Endothelial cell of umbilical vein (primary cell): ENCODE measurements at regions not wholly inside any gene's neighbourhood (a gene's known extent, or its start where the extent isn't known, plus 50 kb on each side); places are given as distances from the start of the nearest gene placed in this dataset.

Experiments used
- BruUV-seq: library from RNA; stranded (reverse); fragments of 400-500 nt; replicated peaks from 2 replicates; lab custom pipeline; 2021; lab: Mats Ljungman, UMichigan
- CTCF ChIA-PET: fragments of 300-600, 350-600 bp; sonication (Branson Sonifier 250); formaldehyde crosslinking; loops from one replicate; lab custom pipeline; 2021; ENCODE audit warnings: antibody characterized with exemption, inconsistent platforms; lab: Charles Lee
- POLR2A ChIA-PET: fragments of 300-600, 350-600 bp; sonication (Branson Sonifier 250); formaldehyde crosslinking; loops from one replicate; lab custom pipeline; 2021; ENCODE audit warnings: antibody characterized with exemption, inconsistent platforms; lab: Charles Lee
- DNase-seq: peaks from one replicate; pipeline ENCODE4 v3.0.0-alpha.2; 2011; ENCODE audit warnings: low read depth, low spot score
- FAIRE-seq: peaks from 2 replicates; lab custom pipeline; 2011; peaks lifted over from hg19 to GRCh38; lab: Jason Lieb, UNC
- H2AFZ ChIP-seq: 2 replicates; pipeline ENCODE4 v1.6.0; 2012; ENCODE audit warnings: low read depth, low read length, control low read depth, inconsistent platforms
- H3K27ac ChIP-seq: 2 replicates; pipeline ENCODE4 v1.5.1; 2011; ENCODE audit warnings: low read depth, mild to moderate bottlenecking, control low read depth, low read length, moderate library complexity; ENCODE audit not compliant: insufficient read depth
- H3K27me3 ChIP-seq, 2 experiments: 2 replicates each; pipeline versions ENCODE4 v1.6.0 to v1.6.1; 2011; ENCODE audit warnings: low read length in 2 of 2, mixed read lengths in 1 of 2; ENCODE audit not compliant: control insufficient read depth in 2 of 2, insufficient read depth in 2 of 2
- H3K36me3 ChIP-seq, 2 experiments: 2 replicates in 1 of 2; 3 replicates in 1 of 2; pipeline ENCODE4 v1.5.1; 2011; ENCODE audit warnings: low read length in 2 of 2, mild to moderate bottlenecking in 1 of 2, moderate library complexity in 1 of 2; ENCODE audit not compliant: control insufficient read depth in 2 of 2, insufficient read depth in 2 of 2; ENCODE audit errors: extremely low read depth in 1 of 2
- H3K4me1 ChIP-seq: 3 replicates; pipeline ENCODE4 v1.5.1; 2011; ENCODE audit warnings: mild to moderate bottlenecking, low read length; ENCODE audit not compliant: control insufficient read depth, insufficient read depth; ENCODE audit errors: extremely low read depth
- H3K4me2 ChIP-seq: 2 replicates; pipeline ENCODE4 v1.6.1; 2011; ENCODE audit warnings: low read length, control low read depth, mixed read lengths; ENCODE audit not compliant: insufficient read depth
- H3K4me3 ChIP-seq, 3 experiments: fragments of 200-600 bp in 1 of 3; sonication (generic), shearing (Covaris generic) in 1 of 3; replicated peaks in 1 of 3; 2 replicates each; pipeline ENCODE4 v1.5.1; 2011 to 2016; ENCODE audit warnings: control low read depth in 3 of 3, low read length in 3 of 3, mild to moderate bottlenecking in 2 of 3, inconsistent platforms in 1 of 3, low read depth in 1 of 3, moderate library complexity in 1 of 3; ENCODE audit not compliant: insufficient read depth in 1 of 3
- H3K79me2 ChIP-seq: 2 replicates; pipeline ENCODE4 v1.6.0; 2012; ENCODE audit warnings: low read length, inconsistent platforms; ENCODE audit not compliant: control insufficient read depth, insufficient read depth
- H3K9ac ChIP-seq: replicated peaks from 2 replicates; pipeline ENCODE3; 2011; ENCODE audit warnings: low read length, control low read depth; ENCODE audit not compliant: insufficient read depth; ENCODE audit errors: extremely low read depth
- H3K9me1 ChIP-seq: replicated peaks from 3 replicates; pipeline ENCODE4 v1.6.0; 2011; ENCODE audit warnings: mild to moderate bottlenecking, low read length; ENCODE audit not compliant: control insufficient read depth, insufficient read depth; ENCODE audit errors: extremely low read depth
- H3K9me3 ChIP-seq: replicated peaks from 2 replicates; pipeline ENCODE4 v1.5.1; 2012; ENCODE audit warnings: low read length, inconsistent platforms; ENCODE audit not compliant: control insufficient read depth, insufficient read depth
- H4K20me1 ChIP-seq: replicated peaks from 2 replicates; pipeline ENCODE3; 2011; ENCODE audit warnings: mild to moderate bottlenecking, low read length; ENCODE audit not compliant: control insufficient read depth, insufficient read depth; ENCODE audit errors: extremely low read depth
- CTCF ChIP-seq, 2 donors: IDR thresholded peaks; 1 replicate in 1 of 2; 2 replicates in 1 of 2; pipeline ENCODE4 v1.5.1; 2011; ENCODE audit warnings: low read length in 2 of 2, mild to moderate bottlenecking in 2 of 2, moderate library complexity in 2 of 2, control low read depth in 1 of 2, inconsistent platforms in 1 of 2, low read depth in 1 of 2; ENCODE audit not compliant: insufficient read depth in 1 of 2; ENCODE audit errors: extremely low read depth in 1 of 2
- EZH2 ChIP-seq: IDR thresholded peaks from 2 replicates; pipeline ENCODE4 v1.6.1; 2012; ENCODE audit warnings: borderline replicate concordance, low read depth, mild to moderate bottlenecking, moderate library complexity, low read length, inconsistent platforms; ENCODE audit not compliant: severe bottlenecking
- FOS ChIP-seq: IDR thresholded peaks from 2 replicates; pipeline ENCODE4 v1.6.1; 2011; ENCODE audit warnings: mild to moderate bottlenecking, low read length, moderate library complexity, borderline replicate concordance; ENCODE audit not compliant: insufficient read depth
- GATA2 ChIP-seq: IDR thresholded peaks from 2 replicates; pipeline ENCODE4 v1.7.0; 2011; ENCODE audit warnings: low read depth, mild to moderate bottlenecking, moderate library complexity, mixed read lengths, low read length; ENCODE audit not compliant: insufficient read length, insufficient read depth
- JUN ChIP-seq: IDR thresholded peaks from 2 replicates; pipeline ENCODE4 v1.6.1; 2011; ENCODE audit warnings: borderline replicate concordance, low read depth; ENCODE audit not compliant: insufficient read length, insufficient read depth
- MAX ChIP-seq: IDR thresholded peaks from 2 replicates; pipeline ENCODE4 v1.6.1; 2011; ENCODE audit not compliant: insufficient read depth, insufficient read length
- MYC ChIP-seq: IDR thresholded peaks from one replicate; pipeline ENCODE4 v1.6.1; 2011; ENCODE audit warnings: mild to moderate bottlenecking, low read depth, low read length
- POLR2A ChIP-seq: IDR thresholded peaks from 2 replicates; pipeline ENCODE4 v1.6.1; 2012; ENCODE audit warnings: low read depth, mild to moderate bottlenecking, control low read depth, low read length
- POLR2AphosphoS5 ChIP-seq: IDR thresholded peaks from 2 replicates; pipeline ENCODE4 v1.6.1; 2012; ENCODE audit warnings: low read depth, mild to moderate bottlenecking, control low read depth, low read length, moderate library complexity; ENCODE audit not compliant: insufficient read depth
- dilution Hi-C: fragments of 300-500 bp; cut with MboI; formaldehyde crosslinking; loops from one replicate; pipeline ENCODE4 v1.15.0; 2019; ENCODE audit warnings: low sequenced_read_pairs; ENCODE audit not compliant: extremely low pct_ligation_motif_present
- intact Hi-C: fragments of 100-400 bp; cut with micrococcal nuclease; formaldehyde crosslinking; loops from one replicate; pipeline ENCODE4 v1.10.0; 2022

GRCh38 chr3:65039754-65040210 lies 352.0 kb upstream of the ADAMTS9 start:
- Histone ChIP-seq H3K9me1 (no peaks in the 10 kb centered on the region), H3K9me3 (no peaks in the 10 kb centered on the region), H3K9ac (no peak overlapping the region), H2AFZ (peak overlapping the region; percentile 20), H3K4me2 (no peak overlapping the region), H3K27me3 (no peaks in the 10 kb centered on the region), H3K4me1 (peaks cover 11% of the 10 kb centered on the region), H4K20me1 (no peaks in the 10 kb centered on the region), H3K36me3 (no peaks in the 10 kb centered on the region), H3K4me3 (no peak overlapping the region), H3K27ac (no peak overlapping the region), H3K79me2 (no peaks in the 10 kb centered on the region)
- DNase-seq (peak; percentile 59), FAIRE-seq (no peak)
- no TSS peak for BruUV-seq
- dilution Hi-C loops: no loop called here
- POLR2A ChIA-PET: no interaction called here
- intact Hi-C loops: no loop called here
- CTCF ChIA-PET: interaction anchor here (0.9 to 2.0 kb wide), 3 partner anchors 9 to 131 kb away, joined by 3 to 5 read pairs (median 3); no protein-coding TSS in a partner anchor
- TF ChIP-seq POLR2A: no peak
- no peak for TF ChIP-seq MYC
- TF ChIP-seq JUN: peak; percentile 22
- peak; percentile 37 for TF ChIP-seq POLR2AphosphoS5
- peak; percentile 88 for TF ChIP-seq GATA2
- no peak for TF ChIP-seq CTCF (IDR thresholded peaks at IDR 0.05; ENCODE audit: extremely low read depth in 1 of 2, insufficient read depth in 1 of 2, low read depth in 1 of 2, low read length in 2 of 2)
- TF ChIP-seq EZH2: no peak
- no peak for TF ChIP-seq MAX
- peak; percentile 72 for TF ChIP-seq FOS
